HEK293 (cell line): ENCODE measurements at regions not wholly inside any gene's neighbourhood (a gene's known extent, or its start where the extent isn't known, plus 50 kb on each side); places are given as distances from the start of the nearest gene placed in this dataset.

ENCODE experiments used
- HOXC10 ChIP-seq: sonication (generic); formaldehyde crosslinking; IDR thresholded peaks from 2 replicates; pipeline ENCODE4 v1.8.1; 2023; ENCODE audit warnings: mild to moderate bottlenecking, missing genetic modification reagents
- KLF7 ChIP-seq: fragments of 450-650 bp; formaldehyde crosslinking; IDR thresholded peaks from 2 replicates; pipeline ENCODE4 v1.5.1; 2016; ENCODE audit warnings: missing biosample characterization, missing genetic modification characterization, borderline replicate concordance
- KLF9 ChIP-seq: fragments of 450-650 bp; formaldehyde crosslinking; IDR thresholded peaks from 2 replicates; pipeline ENCODE4 v1.5.1; 2016; ENCODE audit warnings: missing biosample characterization, missing genetic modification characterization, low read depth
- YY1 ChIP-seq: fragments of 450-650 bp; formaldehyde crosslinking; IDR thresholded peaks from 2 replicates; pipeline ENCODE4 v1.5.1; 2018; ENCODE audit warnings: missing biosample characterization, missing genetic modification characterization
- ZBTB48 ChIP-seq: fragments of 450-650 bp; formaldehyde crosslinking; IDR thresholded peaks from 2 replicates; pipeline ENCODE4 v1.5.1; 2016; ENCODE audit warnings: missing biosample characterization, missing genetic modification characterization
- ZEB2 ChIP-seq: fragments of 450-650 bp; formaldehyde crosslinking; IDR thresholded peaks from 2 replicates; pipeline ENCODE4 v1.5.1; 2016; ENCODE audit warnings: missing biosample characterization, missing genetic modification characterization
- ZNF600 ChIP-seq: fragments of 450-650 bp; formaldehyde crosslinking; IDR thresholded peaks from 2 replicates; pipeline ENCODE4 v1.5.1; 2016; ENCODE audit warnings: missing biosample characterization, missing genetic modification characterization
- TF ChIP-seq, protein P1 (sequence below): fragments of 450-650 bp; formaldehyde crosslinking; IDR thresholded peaks from 2 replicates; pipeline ENCODE4 v1.5.1; 2016; ENCODE audit warnings: missing biosample characterization, missing genetic modification characterization
- TF ChIP-seq, protein P2 (sequence below): fragments of 450-650 bp; formaldehyde crosslinking; IDR thresholded peaks from 2 replicates; pipeline ENCODE4 v1.5.1; 2016; ENCODE audit warnings: missing biosample characterization, missing genetic modification characterization
- TF ChIP-seq, protein P3 (sequence below): fragments of 450-650 bp; IDR thresholded peaks from 2 replicates; pipeline ENCODE4 v1.5.1; 2018; ENCODE audit warnings: missing biosample characterization, missing genetic modification characterization
- TF ChIP-seq, protein P4 (sequence below): fragments of 450-650 bp; formaldehyde crosslinking; IDR thresholded peaks from 2 replicates; pipeline ENCODE4 v1.5.1; 2016; ENCODE audit warnings: missing biosample characterization, missing genetic modification characterization
- TF ChIP-seq, protein P5 (sequence below): fragments of 450-650 bp; formaldehyde crosslinking; optimal IDR thresholded peaks from 2 replicates; pipeline ENCODE3; 2016; ENCODE audit warnings: missing biosample characterization, mild to moderate bottlenecking, missing genetic modification characterization
- TF ChIP-seq, protein P6 (sequence below): fragments of 450-650 bp; formaldehyde crosslinking; IDR thresholded peaks from 2 replicates; pipeline ENCODE4 v1.5.1; 2016; ENCODE audit warnings: missing biosample characterization, missing genetic modification characterization, borderline replicate concordance

DNA sequence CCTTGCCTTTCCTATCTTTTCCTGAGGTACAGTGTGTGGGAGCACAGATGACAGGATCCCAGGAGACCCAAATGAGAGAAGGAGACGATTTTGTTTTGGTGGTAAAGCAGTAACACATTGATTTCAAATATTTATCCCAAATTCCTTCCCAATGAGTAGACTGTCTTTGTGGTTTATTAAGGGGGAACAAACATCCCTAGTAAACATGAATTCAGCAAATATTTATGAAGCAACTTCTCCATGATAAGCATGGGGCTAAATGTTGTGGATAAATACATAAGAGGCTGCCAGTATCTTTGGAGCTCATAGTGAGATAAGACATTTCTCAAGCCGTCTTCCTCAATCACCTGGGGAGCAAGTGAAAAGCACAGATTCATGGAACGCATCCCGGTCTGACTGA lies 460.8 kb upstream of the CFAP20DC start:
- TF ChIP-seq, protein P1, sequence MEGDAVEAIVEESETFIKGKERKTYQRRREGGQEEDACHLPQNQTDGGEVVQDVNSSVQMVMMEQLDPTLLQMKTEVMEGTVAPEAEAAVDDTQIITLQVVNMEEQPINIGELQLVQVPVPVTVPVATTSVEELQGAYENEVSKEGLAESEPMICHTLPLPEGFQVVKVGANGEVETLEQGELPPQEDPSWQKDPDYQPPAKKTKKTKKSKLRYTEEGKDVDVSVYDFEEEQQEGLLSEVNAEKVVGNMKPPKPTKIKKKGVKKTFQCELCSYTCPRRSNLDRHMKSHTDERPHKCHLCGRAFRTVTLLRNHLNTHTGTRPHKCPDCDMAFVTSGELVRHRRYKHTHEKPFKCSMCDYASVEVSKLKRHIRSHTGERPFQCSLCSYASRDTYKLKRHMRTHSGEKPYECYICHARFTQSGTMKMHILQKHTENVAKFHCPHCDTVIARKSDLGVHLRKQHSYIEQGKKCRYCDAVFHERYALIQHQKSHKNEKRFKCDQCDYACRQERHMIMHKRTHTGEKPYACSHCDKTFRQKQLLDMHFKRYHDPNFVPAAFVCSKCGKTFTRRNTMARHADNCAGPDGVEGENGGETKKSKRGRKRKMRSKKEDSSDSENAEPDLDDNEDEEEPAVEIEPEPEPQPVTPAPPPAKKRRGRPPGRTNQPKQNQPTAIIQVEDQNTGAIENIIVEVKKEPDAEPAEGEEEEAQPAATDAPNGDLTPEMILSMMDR (tag by site-specific recombination) = no peak
- TF ChIP-seq ZEB2 (tag by site-specific recombination) = no peak
- TF ChIP-seq, protein P2, sequence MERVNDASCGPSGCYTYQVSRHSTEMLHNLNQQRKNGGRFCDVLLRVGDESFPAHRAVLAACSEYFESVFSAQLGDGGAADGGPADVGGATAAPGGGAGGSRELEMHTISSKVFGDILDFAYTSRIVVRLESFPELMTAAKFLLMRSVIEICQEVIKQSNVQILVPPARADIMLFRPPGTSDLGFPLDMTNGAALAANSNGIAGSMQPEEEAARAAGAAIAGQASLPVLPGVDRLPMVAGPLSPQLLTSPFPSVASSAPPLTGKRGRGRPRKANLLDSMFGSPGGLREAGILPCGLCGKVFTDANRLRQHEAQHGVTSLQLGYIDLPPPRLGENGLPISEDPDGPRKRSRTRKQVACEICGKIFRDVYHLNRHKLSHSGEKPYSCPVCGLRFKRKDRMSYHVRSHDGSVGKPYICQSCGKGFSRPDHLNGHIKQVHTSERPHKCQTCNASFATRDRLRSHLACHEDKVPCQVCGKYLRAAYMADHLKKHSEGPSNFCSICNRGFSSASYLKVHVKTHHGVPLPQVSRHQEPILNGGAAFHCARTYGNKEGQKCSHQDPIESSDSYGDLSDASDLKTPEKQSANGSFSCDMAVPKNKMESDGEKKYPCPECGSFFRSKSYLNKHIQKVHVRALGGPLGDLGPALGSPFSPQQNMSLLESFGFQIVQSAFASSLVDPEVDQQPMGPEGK = no peak
- TF ChIP-seq ZNF600 = no peak
- TF ChIP-seq, protein P3, sequence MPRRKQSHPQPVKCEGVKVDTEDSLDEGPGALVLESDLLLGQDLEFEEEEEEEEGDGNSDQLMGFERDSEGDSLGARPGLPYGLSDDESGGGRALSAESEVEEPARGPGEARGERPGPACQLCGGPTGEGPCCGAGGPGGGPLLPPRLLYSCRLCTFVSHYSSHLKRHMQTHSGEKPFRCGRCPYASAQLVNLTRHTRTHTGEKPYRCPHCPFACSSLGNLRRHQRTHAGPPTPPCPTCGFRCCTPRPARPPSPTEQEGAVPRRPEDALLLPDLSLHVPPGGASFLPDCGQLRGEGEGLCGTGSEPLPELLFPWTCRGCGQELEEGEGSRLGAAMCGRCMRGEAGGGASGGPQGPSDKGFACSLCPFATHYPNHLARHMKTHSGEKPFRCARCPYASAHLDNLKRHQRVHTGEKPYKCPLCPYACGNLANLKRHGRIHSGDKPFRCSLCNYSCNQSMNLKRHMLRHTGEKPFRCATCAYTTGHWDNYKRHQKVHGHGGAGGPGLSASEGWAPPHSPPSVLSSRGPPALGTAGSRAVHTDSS = no peak
- TF ChIP-seq, protein P4, sequence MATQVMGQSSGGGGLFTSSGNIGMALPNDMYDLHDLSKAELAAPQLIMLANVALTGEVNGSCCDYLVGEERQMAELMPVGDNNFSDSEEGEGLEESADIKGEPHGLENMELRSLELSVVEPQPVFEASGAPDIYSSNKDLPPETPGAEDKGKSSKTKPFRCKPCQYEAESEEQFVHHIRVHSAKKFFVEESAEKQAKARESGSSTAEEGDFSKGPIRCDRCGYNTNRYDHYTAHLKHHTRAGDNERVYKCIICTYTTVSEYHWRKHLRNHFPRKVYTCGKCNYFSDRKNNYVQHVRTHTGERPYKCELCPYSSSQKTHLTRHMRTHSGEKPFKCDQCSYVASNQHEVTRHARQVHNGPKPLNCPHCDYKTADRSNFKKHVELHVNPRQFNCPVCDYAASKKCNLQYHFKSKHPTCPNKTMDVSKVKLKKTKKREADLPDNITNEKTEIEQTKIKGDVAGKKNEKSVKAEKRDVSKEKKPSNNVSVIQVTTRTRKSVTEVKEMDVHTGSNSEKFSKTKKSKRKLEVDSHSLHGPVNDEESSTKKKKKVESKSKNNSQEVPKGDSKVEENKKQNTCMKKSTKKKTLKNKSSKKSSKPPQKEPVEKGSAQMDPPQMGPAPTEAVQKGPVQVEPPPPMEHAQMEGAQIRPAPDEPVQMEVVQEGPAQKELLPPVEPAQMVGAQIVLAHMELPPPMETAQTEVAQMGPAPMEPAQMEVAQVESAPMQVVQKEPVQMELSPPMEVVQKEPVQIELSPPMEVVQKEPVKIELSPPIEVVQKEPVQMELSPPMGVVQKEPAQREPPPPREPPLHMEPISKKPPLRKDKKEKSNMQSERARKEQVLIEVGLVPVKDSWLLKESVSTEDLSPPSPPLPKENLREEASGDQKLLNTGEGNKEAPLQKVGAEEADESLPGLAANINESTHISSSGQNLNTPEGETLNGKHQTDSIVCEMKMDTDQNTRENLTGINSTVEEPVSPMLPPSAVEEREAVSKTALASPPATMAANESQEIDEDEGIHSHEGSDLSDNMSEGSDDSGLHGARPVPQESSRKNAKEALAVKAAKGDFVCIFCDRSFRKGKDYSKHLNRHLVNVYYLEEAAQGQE = no peak
- no peak for TF ChIP-seq YY1 (tag by site-specific recombination)
- TF ChIP-seq KLF9 (tag by site-specific recombination) = no peak
- TF ChIP-seq KLF7 (tag by site-specific recombination) = no peak
- TF ChIP-seq, protein P5, sequence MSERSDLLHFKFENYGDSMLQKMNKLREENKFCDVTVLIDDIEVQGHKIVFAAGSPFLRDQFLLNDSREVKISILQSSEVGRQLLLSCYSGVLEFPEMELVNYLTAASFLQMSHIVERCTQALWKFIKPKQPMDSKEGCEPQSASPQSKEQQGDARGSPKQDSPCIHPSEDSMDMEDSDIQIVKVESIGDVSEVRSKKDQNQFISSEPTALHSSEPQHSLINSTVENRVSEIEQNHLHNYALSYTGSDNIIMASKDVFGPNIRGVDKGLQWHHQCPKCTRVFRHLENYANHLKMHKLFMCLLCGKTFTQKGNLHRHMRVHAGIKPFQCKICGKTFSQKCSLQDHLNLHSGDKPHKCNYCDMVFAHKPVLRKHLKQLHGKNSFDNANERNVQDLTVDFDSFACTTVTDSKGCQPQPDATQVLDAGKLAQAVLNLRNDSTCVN (tag by site-specific recombination) = no peak
- no peak for TF ChIP-seq ZBTB48 (tag by site-specific recombination)
- TF ChIP-seq HOXC10 = no peak
- TF ChIP-seq, protein P6, sequence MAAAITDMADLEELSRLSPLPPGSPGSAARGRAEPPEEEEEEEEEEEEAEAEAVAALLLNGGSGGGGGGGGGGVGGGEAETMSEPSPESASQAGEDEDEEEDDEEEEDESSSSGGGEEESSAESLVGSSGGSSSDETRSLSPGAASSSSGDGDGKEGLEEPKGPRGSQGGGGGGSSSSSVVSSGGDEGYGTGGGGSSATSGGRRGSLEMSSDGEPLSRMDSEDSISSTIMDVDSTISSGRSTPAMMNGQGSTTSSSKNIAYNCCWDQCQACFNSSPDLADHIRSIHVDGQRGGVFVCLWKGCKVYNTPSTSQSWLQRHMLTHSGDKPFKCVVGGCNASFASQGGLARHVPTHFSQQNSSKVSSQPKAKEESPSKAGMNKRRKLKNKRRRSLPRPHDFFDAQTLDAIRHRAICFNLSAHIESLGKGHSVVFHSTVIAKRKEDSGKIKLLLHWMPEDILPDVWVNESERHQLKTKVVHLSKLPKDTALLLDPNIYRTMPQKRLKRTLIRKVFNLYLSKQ (tag by site-specific recombination) = no peak
